ENCODE measurements at regions not wholly inside any gene's neighbourhood (a gene's known extent, or its start where the extent isn't known, plus 50 kb on each side); places are given as distances from the start of the nearest gene placed in this dataset.
"Not testable (repeated sequence)": the region's sequence is repeated elsewhere in the genome, so short reads cannot be mapped to it uniquely, and the experiment has no call there.

- Histone ChIP-seq H3K36me3 (ENCODE audit: insufficient read depth, low read length) (no peaks in the 10 kb centered on the region), H3K4me1 (ENCODE audit: insufficient read depth, low read length, poor library complexity, severe bottlenecking) (peaks cover 18% of the 10 kb centered on the region), H3K4me2 (ENCODE audit: low read depth, low read length, poor library complexity, severe bottlenecking) (no peak overlapping the region)
These were observed 72.5 kb upstream of the ID2 start for GRCh38 chr2:8609357-8609811.

DNA sequence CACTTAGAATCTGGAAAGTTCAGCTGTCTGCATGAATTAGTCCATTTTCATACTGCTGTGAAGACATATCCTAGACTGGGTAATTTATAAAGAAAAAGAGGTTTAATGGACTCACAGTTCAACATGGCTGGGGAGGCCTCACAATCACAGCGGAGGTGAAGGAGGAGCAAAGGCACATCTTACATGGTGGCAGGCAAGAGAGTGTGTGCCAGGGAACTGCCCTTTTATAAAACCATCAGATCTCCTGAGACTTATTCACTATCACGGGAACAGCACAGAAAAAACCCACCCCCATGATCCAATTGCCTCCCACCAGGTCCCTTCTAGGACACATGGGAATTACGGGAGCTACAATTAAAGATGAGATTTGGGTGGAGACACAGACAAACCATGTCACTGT, 71.1 kb upstream of the ID2 start:
- peaks cover 18% of the 10 kb centered on the region for H3K4me1 ChIP-seq (ENCODE audit: insufficient read depth, low read length, poor library complexity, severe bottlenecking)
- not testable (repeated sequence) for H3F3A ChIP-seq (ENCODE audit: low read depth); H3K9me3 ChIP-seq (ENCODE audit: insufficient read depth, low read depth, low read length); H3K36me3 ChIP-seq (ENCODE audit: insufficient read depth, low read length); H4K20me1 ChIP-seq (ENCODE audit: insufficient read depth, low read length, poor library complexity, severe bottlenecking); H3K9me2 ChIP-seq (replicated peaks; ENCODE audit: low read depth, low read length); H3K79me2 ChIP-seq (ENCODE audit: insufficient read depth, low read length); H3K9ac ChIP-seq (ENCODE audit: low read depth, low read length, poor library complexity, severe bottlenecking); H2AFZ ChIP-seq (ENCODE audit: low read length); H3K4me3 ChIP-seq (ENCODE audit: low read length, poor library complexity, severe bottlenecking); H3K4me2 ChIP-seq (ENCODE audit: low read depth, low read length, poor library complexity, severe bottlenecking); H3K27me3 ChIP-seq (ENCODE audit: insufficient read depth, low read length, poor library complexity, severe bottlenecking)

More at GRCh38 chr2:8609357-8609811, 72.5 kb upstream of the ID2 start:
- no peaks in the 10 kb centered on the region for H3K9me2 ChIP-seq (replicated peaks; ENCODE audit: low read depth, low read length)
- H3K4me3 ChIP-seq (ENCODE audit: low read length, poor library complexity, severe bottlenecking): no peak overlapping the region
- H3K79me2 ChIP-seq (ENCODE audit: insufficient read depth, low read length): no peaks in the 10 kb centered on the region
- H3K9ac ChIP-seq (ENCODE audit: low read depth, low read length, poor library complexity, severe bottlenecking): no peak overlapping the region
- no peak for TF ChIP-seq EZH2phosphoT487 (IDR thresholded peaks at IDR 0.05; ENCODE audit: borderline replicate concordance)
- TF ChIP-seq, protein P1, sequence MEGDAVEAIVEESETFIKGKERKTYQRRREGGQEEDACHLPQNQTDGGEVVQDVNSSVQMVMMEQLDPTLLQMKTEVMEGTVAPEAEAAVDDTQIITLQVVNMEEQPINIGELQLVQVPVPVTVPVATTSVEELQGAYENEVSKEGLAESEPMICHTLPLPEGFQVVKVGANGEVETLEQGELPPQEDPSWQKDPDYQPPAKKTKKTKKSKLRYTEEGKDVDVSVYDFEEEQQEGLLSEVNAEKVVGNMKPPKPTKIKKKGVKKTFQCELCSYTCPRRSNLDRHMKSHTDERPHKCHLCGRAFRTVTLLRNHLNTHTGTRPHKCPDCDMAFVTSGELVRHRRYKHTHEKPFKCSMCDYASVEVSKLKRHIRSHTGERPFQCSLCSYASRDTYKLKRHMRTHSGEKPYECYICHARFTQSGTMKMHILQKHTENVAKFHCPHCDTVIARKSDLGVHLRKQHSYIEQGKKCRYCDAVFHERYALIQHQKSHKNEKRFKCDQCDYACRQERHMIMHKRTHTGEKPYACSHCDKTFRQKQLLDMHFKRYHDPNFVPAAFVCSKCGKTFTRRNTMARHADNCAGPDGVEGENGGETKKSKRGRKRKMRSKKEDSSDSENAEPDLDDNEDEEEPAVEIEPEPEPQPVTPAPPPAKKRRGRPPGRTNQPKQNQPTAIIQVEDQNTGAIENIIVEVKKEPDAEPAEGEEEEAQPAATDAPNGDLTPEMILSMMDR (conservative IDR thresholded peaks at IDR 0.05; ENCODE audit: low read length): no peak
- H3F3A ChIP-seq (ENCODE audit: low read depth): no peaks in the 10 kb centered on the region
- no peaks in the 10 kb centered on the region for H3K27me3 ChIP-seq (ENCODE audit: insufficient read depth, low read length, poor library complexity, severe bottlenecking)
- H2AFZ ChIP-seq (ENCODE audit: low read length): no peak overlapping the region
- H4K20me1 ChIP-seq (ENCODE audit: insufficient read depth, low read length, poor library complexity, severe bottlenecking): no peaks in the 10 kb centered on the region
- H3K9me3 ChIP-seq (ENCODE audit: insufficient read depth, low read depth, low read length): peaks cover 4% of the 10 kb centered on the region; the same call in 1 of the 2 replicates

- Histone ChIP-seq H3K9ac (ENCODE audit: low read depth, low read length, poor library complexity, severe bottlenecking) (no peak overlapping the region), H3K4me2 (ENCODE audit: low read depth, low read length, poor library complexity, severe bottlenecking) (no peak overlapping the region), H3K36me3 (ENCODE audit: insufficient read depth, low read length) (no peaks in the 10 kb centered on the region), H3K4me3 (ENCODE audit: low read length, poor library complexity, severe bottlenecking) (no peak overlapping the region), H3K9me3 (ENCODE audit: insufficient read depth, low read depth, low read length) (peaks cover 4% of the 10 kb centered on the region; the same call in 1 of the 2 replicates), H3K4me1 (ENCODE audit: insufficient read depth, low read length, poor library complexity, severe bottlenecking) (peaks cover 18% of the 10 kb centered on the region), H3K9me2 (replicated peaks; ENCODE audit: low read depth, low read length) (no peaks in the 10 kb centered on the region), H3K27me3 (ENCODE audit: insufficient read depth, low read length, poor library complexity, severe bottlenecking) (no peaks in the 10 kb centered on the region), H3F3A (ENCODE audit: low read depth) (no peaks in the 10 kb centered on the region), H4K20me1 (ENCODE audit: insufficient read depth, low read length, poor library complexity, severe bottlenecking) (no peaks in the 10 kb centered on the region), H3K79me2 (ENCODE audit: insufficient read depth, low read length) (no peaks in the 10 kb centered on the region), H2AFZ (ENCODE audit: low read length) (no peak overlapping the region)
- no peak for TF ChIP-seq EZH2phosphoT487 (IDR thresholded peaks at IDR 0.05; ENCODE audit: borderline replicate concordance)
- TF ChIP-seq, protein P1 (conservative IDR thresholded peaks at IDR 0.05; ENCODE audit: low read length): no peak
These were observed 70.6 kb upstream of the ID2 start for GRCh38 chr2:8611246-8611645.

DNA sequence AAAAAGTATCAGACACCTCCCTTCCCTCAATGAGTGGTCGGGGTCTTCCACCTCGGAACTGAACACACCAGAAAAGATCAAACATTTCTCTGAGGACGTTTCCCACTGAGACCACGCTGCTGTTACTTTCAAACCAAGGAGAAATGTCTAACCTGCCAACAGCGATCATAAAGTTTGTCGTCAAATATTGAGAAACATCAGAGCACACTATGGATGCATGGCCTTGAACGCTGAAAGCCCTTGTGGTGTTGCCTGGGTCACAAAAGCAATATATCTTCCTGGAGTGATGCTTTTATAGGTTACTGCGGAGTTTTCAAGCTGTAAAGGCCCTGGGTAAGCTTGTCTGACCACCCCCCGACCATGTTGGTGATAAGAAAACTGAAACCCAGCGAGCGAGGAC, 70.2 kb upstream of the ID2 start:
- TF ChIP-seq, protein P1 (conservative IDR thresholded peaks at IDR 0.05; ENCODE audit: low read length): no peak
- TF ChIP-seq EZH2phosphoT487 (IDR thresholded peaks at IDR 0.05; ENCODE audit: borderline replicate concordance): no peak
- Histone ChIP-seq H2AFZ (ENCODE audit: low read length) (no peak overlapping the region), H3K9me2 (replicated peaks; ENCODE audit: low read depth, low read length) (no peaks in the 10 kb centered on the region), H3K9me3 (ENCODE audit: insufficient read depth, low read depth, low read length) (peaks cover 4% of the 10 kb centered on the region; the same call in 1 of the 2 replicates), H3K9ac (ENCODE audit: low read depth, low read length, poor library complexity, severe bottlenecking) (no peak overlapping the region), H3K27me3 (ENCODE audit: insufficient read depth, low read length, poor library complexity, severe bottlenecking) (no peaks in the 10 kb centered on the region), H3K36me3 (ENCODE audit: insufficient read depth, low read length) (no peaks in the 10 kb centered on the region), H3K4me1 (ENCODE audit: insufficient read depth, low read length, poor library complexity, severe bottlenecking) (peaks cover 18% of the 10 kb centered on the region), H3K79me2 (ENCODE audit: insufficient read depth, low read length) (no peaks in the 10 kb centered on the region), H3K4me3 (ENCODE audit: low read length, poor library complexity, severe bottlenecking) (no peak overlapping the region), H4K20me1 (ENCODE audit: insufficient read depth, low read length, poor library complexity, severe bottlenecking) (no peaks in the 10 kb centered on the region), H3F3A (ENCODE audit: low read depth) (no peaks in the 10 kb centered on the region), H3K4me2 (ENCODE audit: low read depth, low read length, poor library complexity, severe bottlenecking) (no peak overlapping the region)

Measured in Loucy (cell line).